ENCODE measurements at regions not wholly inside any gene's neighbourhood (a gene's known extent, or its start where the extent isn't known, plus 50 kb on each side); places are given as distances from the start of the nearest gene placed in this dataset.
"Not testable (repeated sequence)": the region's sequence is repeated elsewhere in the genome, so short reads cannot be mapped to it uniquely, and the experiment has no call there.

GRCh38 chr16:33646386-33646785, 187.0 kb downstream of the TP53TG3F start:
- TF ChIP-seq, protein P1, sequence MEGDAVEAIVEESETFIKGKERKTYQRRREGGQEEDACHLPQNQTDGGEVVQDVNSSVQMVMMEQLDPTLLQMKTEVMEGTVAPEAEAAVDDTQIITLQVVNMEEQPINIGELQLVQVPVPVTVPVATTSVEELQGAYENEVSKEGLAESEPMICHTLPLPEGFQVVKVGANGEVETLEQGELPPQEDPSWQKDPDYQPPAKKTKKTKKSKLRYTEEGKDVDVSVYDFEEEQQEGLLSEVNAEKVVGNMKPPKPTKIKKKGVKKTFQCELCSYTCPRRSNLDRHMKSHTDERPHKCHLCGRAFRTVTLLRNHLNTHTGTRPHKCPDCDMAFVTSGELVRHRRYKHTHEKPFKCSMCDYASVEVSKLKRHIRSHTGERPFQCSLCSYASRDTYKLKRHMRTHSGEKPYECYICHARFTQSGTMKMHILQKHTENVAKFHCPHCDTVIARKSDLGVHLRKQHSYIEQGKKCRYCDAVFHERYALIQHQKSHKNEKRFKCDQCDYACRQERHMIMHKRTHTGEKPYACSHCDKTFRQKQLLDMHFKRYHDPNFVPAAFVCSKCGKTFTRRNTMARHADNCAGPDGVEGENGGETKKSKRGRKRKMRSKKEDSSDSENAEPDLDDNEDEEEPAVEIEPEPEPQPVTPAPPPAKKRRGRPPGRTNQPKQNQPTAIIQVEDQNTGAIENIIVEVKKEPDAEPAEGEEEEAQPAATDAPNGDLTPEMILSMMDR (IDR thresholded peaks at IDR 0.05 in 8 of 11, conservative IDR thresholded peaks at IDR 0.05 in 3 of 11), result not testable (repeated sequence)
- TF ChIP-seq POLR2A (IDR thresholded peaks at IDR 0.05), result not testable (repeated sequence)

All from spleen (tissue), 7 donors.